Duodenal mucosa (tissue), 2 donors: ENCODE measurements at regions not wholly inside any gene's neighbourhood (a gene's known extent, or its start where the extent isn't known, plus 50 kb on each side); places are given as distances from the start of the nearest gene placed in this dataset.

ENCODE experiments used
- H3K27ac ChIP-seq: one replicate; pipeline ENCODE4 v1.7.0; 2013; ENCODE audit warnings: low read depth, low read length
- H3K27me3 ChIP-seq, 2 donors: one replicate each; pipeline ENCODE4 v1.7.0; 2013; ENCODE audit warnings: low read length in 2 of 2, control low read depth in 1 of 2; ENCODE audit not compliant: insufficient read depth in 2 of 2, control insufficient read depth in 1 of 2
- H3K36me3 ChIP-seq, 2 donors: one replicate each; pipeline ENCODE4 v1.7.0; 2013; ENCODE audit warnings: low read length in 2 of 2, control low read depth in 1 of 2; ENCODE audit not compliant: insufficient read depth in 2 of 2, control insufficient read depth in 1 of 2
- H3K4me1 ChIP-seq, 2 donors: one replicate each; pipeline ENCODE4 v1.7.0; 2013; ENCODE audit warnings: low read length in 2 of 2, control low read depth in 1 of 2; ENCODE audit not compliant: insufficient read depth in 2 of 2, control insufficient read depth in 1 of 2
- H3K4me3 ChIP-seq, 2 donors: one replicate each; pipeline ENCODE4 v1.7.0; 2013; ENCODE audit warnings: low read length in 2 of 2, low read depth in 1 of 2
- H3K9ac ChIP-seq, 2 donors: one replicate each; pipeline ENCODE4 v1.7.0; 2013; ENCODE audit warnings: low read length in 2 of 2, low read depth in 1 of 2
- H3K9me3 ChIP-seq, 2 donors: one replicate each; pipeline ENCODE4 v1.7.0; 2013; ENCODE audit warnings: low read length in 2 of 2, control low read depth in 1 of 2; ENCODE audit not compliant: control insufficient read depth in 1 of 2

DNA sequence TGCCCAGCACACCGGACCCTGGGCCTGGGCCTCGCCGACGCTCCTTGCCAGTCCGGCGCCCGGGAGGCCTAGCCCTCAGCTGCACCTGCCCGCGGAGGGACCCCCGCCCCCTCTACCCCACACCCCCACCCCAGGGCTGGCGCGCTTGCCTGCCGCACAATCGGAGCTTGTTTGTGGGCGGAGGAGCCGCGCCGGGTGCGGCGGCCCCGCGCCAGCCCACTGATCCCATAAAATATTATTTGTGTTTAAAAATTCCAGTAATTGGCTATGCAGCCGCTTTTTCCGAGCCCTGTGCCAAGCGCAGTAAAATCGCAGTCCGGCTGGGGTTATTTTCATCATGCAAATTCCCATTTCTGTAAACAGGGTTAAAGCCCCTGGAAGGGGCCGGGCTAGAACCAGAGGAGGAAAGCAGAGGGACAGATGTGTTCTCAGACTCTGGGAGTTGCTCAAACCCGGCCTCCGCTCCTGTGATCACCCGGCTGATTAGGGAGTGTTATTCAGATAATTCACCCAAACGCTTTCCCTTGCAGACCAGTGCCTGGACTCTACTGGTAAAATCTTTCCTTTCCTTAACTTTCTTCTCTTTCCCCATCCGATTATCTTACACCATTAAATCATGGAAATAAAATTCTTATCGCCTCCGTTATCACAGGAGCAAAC, 93.1 kb downstream of the NCR2 start:
- H3K27me3 ChIP-seq, result no peaks in the 10 kb centered on the region
- no peaks in the 10 kb centered on the region for H3K36me3 ChIP-seq
- peak overlapping the region; percentile 40 to 44 for H3K4me3 ChIP-seq
- H3K9ac ChIP-seq, result no peak overlapping the region
- peak overlapping the region; percentile 54 for H3K27ac ChIP-seq
- no peaks in the 10 kb centered on the region for H3K9me3 ChIP-seq
- H3K4me1 ChIP-seq, result peaks cover 19 to 24% of the 10 kb centered on the region in 2 donors

- H3K9ac ChIP-seq, result no peak overlapping the region
- H3K4me3 ChIP-seq, result peak overlapping the region in 1 of 2 donors; percentile 44
- peaks cover 19 to 24% of the 10 kb centered on the region in 2 donors for H3K4me1 ChIP-seq
- no peak overlapping the region for H3K27ac ChIP-seq
- no peaks in the 10 kb centered on the region for H3K27me3 ChIP-seq
- no peaks in the 10 kb centered on the region for H3K9me3 ChIP-seq
- no peaks in the 10 kb centered on the region for H3K36me3 ChIP-seq
Observed at GRCh38 chr6:41428996-41429421, 93.6 kb downstream of the NCR2 start.

GRCh38 chr6:41429506-41430504, 94.4 kb downstream of the NCR2 start:
- H3K4me3 ChIP-seq, result no peak overlapping the region
- no peak overlapping the region for H3K9ac ChIP-seq
- no peaks in the 10 kb centered on the region for H3K27me3 ChIP-seq
- H3K27ac ChIP-seq, result no peak overlapping the region
- H3K4me1 ChIP-seq, result peaks cover 19% of the 10 kb centered on the region in 2 donors
- no peaks in the 10 kb centered on the region for H3K9me3 ChIP-seq
- no peaks in the 10 kb centered on the region for H3K36me3 ChIP-seq

- Histone ChIP-seq H3K36me3 (no peaks in the 10 kb centered on the region), H3K27me3 (no peaks in the 10 kb centered on the region), H3K4me3 (no peak overlapping the region), H3K4me1 (peaks cover 19% of the 10 kb centered on the region in 2 donors), H3K9ac (no peak overlapping the region), H3K9me3 (no peaks in the 10 kb centered on the region), H3K27ac (no peak overlapping the region)
Observed at GRCh38 chr6:41430875-41431274, 95.5 kb downstream of the NCR2 start.

DNA sequence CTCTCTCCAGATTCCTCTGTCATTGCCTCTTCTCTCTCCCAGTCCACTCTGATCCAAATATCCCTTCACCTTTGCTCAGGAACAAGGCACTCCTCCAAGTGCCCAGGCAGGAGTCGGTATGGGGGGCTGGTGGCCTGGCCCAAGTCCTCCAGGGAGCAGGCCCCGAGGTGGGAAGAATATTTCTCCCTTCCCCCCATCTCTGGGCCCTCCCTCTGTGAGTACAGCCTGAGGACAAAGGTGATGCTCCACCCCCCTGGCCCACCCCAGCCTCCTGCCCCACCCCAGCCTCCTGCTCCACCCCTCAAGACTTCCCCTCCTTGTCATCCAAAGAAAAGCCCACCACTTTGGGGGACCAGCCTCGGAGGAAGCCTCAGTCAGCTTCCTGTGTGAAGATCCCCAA, 96.9 kb downstream of the NCR2 start:
- no peak overlapping the region for H3K4me3 ChIP-seq

DNA sequence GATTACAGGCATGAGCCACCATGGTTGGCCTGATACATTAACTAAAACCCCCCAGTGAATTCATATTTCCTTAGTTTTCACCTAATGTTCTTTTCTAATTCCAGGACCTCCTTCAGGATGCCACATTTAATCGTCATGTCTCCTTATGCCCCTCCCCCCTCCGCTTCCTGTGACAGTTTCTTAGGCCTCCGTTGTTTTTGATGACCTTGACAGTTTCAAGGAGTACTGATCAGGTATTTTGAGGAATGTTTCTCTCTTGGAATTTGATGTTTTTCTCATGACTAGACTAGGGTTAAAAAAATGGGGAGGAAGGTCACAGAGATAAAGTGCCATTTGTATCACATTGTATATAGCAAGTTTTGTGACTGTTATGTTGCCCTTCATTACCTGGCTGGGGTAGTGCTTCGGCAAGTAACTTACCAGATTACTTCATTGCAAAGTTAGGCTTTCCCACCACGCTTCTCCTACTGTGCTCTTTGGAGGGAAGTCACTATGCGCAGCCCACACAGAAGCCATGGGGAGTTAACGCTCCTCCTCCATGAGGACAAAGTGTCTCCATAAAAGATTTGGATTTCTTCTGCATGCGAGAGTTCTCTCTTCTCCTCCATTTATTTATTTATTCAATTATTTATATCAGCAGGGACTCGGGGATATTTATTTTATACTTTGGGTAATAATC, 99.5 kb downstream of the NCR2 start:
- Histone ChIP-seq H3K36me3 (no peaks in the 10 kb centered on the region), H3K4me1 (peaks cover 8 to 14% of the 10 kb centered on the region in 2 donors), H3K27me3 (no peaks in the 10 kb centered on the region), H3K4me3 (no peak overlapping the region), H3K27ac (no peak overlapping the region), H3K9me3 (no peaks in the 10 kb centered on the region), H3K9ac (no peak overlapping the region)

More for the DNA sequence above, 96.9 kb downstream of the NCR2 start:
- no peaks in the 10 kb centered on the region for H3K9me3 ChIP-seq
- H3K27ac ChIP-seq, result no peak overlapping the region
- no peaks in the 10 kb centered on the region for H3K36me3 ChIP-seq
- peaks cover 17 to 19% of the 10 kb centered on the region in 2 donors for H3K4me1 ChIP-seq
- H3K27me3 ChIP-seq, result no peaks in the 10 kb centered on the region
- H3K9ac ChIP-seq, result no peak overlapping the region

GRCh38 chr6:41437604-41438003, 102.2 kb downstream of the NCR2 start:
- no peaks in the 10 kb centered on the region for H3K27me3 ChIP-seq
- H3K9ac ChIP-seq, result no peak overlapping the region
- no peak overlapping the region for H3K4me3 ChIP-seq
- no peaks in the 10 kb centered on the region for H3K36me3 ChIP-seq
- no peaks in the 10 kb centered on the region for H3K9me3 ChIP-seq
- no peaks in the 10 kb centered on the region for H3K4me1 ChIP-seq
- no peak overlapping the region for H3K27ac ChIP-seq

GRCh38 chr6:41438746-41439145, 103.3 kb downstream of the NCR2 start:
- no peak overlapping the region for H3K27ac ChIP-seq
- no peaks in the 10 kb centered on the region for H3K27me3 ChIP-seq
- no peaks in the 10 kb centered on the region for H3K36me3 ChIP-seq
- H3K9me3 ChIP-seq, result no peaks in the 10 kb centered on the region
- peaks cover 4 to 7% of the 10 kb centered on the region in 2 donors for H3K4me1 ChIP-seq
- no peak overlapping the region for H3K4me3 ChIP-seq
- H3K9ac ChIP-seq, result no peak overlapping the region

GRCh38 chr6:41439524-41440418, 104.4 kb downstream of the NCR2 start:
- Histone ChIP-seq H3K4me3 (no peak overlapping the region), H3K27me3 (no peaks in the 10 kb centered on the region), H3K9ac (no peak overlapping the region), H3K27ac (no peak overlapping the region), H3K9me3 (no peaks in the 10 kb centered on the region), H3K4me1 (peaks cover 14 to 15% of the 10 kb centered on the region in 2 donors), H3K36me3 (no peaks in the 10 kb centered on the region)
